Sigmoid colon (tissue), 6 donors: ENCODE measurements at regions not wholly inside any gene's neighbourhood (a gene's known extent, or its start where the extent isn't known, plus 50 kb on each side); places are given as distances from the start of the nearest gene placed in this dataset.
A peak's percentile ranks its signal among the peaks of the same experiment; 100 is the strongest.

Source experiments
- DNase-seq: peaks from one replicate; pipeline ENCODE4 v3.0.0-alpha.2; 2019
- H3K27ac ChIP-seq, 4 donors: fragments of 200-600 bp; sonication (generic); one replicate each; pipeline ENCODE4 v1.5.1; 2016 to 2019; ENCODE audit warnings: mild to moderate bottlenecking in 1 of 4
- H3K27me3 ChIP-seq, 3 donors: fragments of 200-600 bp; sonication (generic); one replicate each; pipeline ENCODE4 v1.5.1; 2019; ENCODE audit warnings: mild to moderate bottlenecking in 1 of 3
- H3K36me3 ChIP-seq, 4 donors: fragments of 200-600 bp; sonication (generic); one replicate each; pipeline ENCODE4 v1.5.1; 2016 to 2019
- H3K4me1 ChIP-seq, 4 donors: fragments of 200-600 bp; sonication (generic); one replicate each; pipeline ENCODE4 v1.5.1; 2017 to 2019
- H3K4me3 ChIP-seq, 4 donors: fragments of 200-600 bp; sonication (generic); one replicate each; pipeline ENCODE4 v1.5.1; 2017 to 2019; ENCODE audit warnings: mild to moderate bottlenecking in 2 of 4, moderate library complexity in 1 of 4
- H3K9me3 ChIP-seq, 4 donors: fragments of 200-600 bp in 3 of 4; sonication (generic) in 3 of 4; one replicate each; pipeline versions ENCODE4 v1.5.1 to v1.6.1; 2013 to 2019
- EP300 ChIP-seq, 4 donors: sonication (generic); formaldehyde crosslinking; IDR thresholded peaks; one replicate each; pipeline ENCODE4 v1.6.1; 2017; ENCODE audit warnings: antibody characterized with exemption in 4 of 4
- POLR2A ChIP-seq, 2 donors: fragments of 450-650 bp; IDR thresholded peaks; one replicate each; pipeline ENCODE4 v1.6.1; 2016; ENCODE audit warnings: antibody characterized with exemption in 2 of 2, mild to moderate bottlenecking in 2 of 2, moderate library complexity in 2 of 2
- POLR2AphosphoS5 ChIP-seq, 4 donors: sonication (generic); formaldehyde crosslinking; IDR thresholded peaks; one replicate each; pipeline ENCODE4 v1.6.1; 2017; ENCODE audit warnings: antibody characterized with exemption in 4 of 4
- WGBS, 2 donors: extraction: QIAGEN DNeasy Blood & Tissue Kit; methylation state at CpG; one replicate each; pipeline ENCODE4 v1.1.7; 2013; 5-methylcytosine and 5-hydroxymethylcytosine counted together
- intact Hi-C: fragments of 100-400 bp; cut with DNase I; formaldehyde crosslinking; loops from one replicate; pipeline ENCODE4 v1.15.1; 2023
- TF ChIP-seq, protein P1 (sequence below), 4 experiments: fragments of 450-650 bp in 3 of 4; fragments of 200-600 bp in 1 of 4; IDR thresholded peaks; one replicate each; pipeline ENCODE4 v1.5.1; 2016 to 2019; ENCODE audit warnings: antibody characterized with exemption in 4 of 4, mild to moderate bottlenecking in 3 of 4, moderate library complexity in 2 of 4
- donor health status: healthy with polysubstance abuse.
- donor health status: healthy.

DNA sequence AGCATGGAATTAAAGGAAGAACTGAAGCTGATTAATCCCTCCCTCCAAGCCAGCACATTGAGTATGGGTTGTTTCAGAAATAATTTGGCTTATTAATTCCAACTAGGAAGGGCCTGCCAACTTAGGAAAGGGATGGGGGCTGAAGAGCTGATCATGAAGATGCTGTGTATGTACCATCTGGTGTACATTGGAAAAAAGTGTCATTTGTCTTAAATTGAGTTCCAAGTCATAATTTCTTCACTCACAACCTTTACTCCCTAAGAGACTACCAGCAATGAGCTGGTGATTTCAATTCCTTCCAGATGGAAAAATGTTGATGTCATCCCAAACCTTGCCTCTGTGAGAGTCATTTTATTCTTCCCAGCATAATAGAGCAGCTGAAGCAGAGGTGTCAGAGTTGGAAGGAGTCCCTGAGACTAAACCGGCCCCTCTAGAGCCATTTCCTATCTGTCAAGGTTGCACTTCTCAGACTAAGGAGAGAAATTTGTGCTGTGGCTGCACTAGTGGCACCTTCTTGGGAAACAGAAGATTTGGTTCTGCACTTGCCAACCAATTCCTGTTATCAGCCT, 79.4 kb downstream of the GTPBP8 start:
- Histone ChIP-seq H3K27ac (peak overlapping the region in 3 of 4 donors; percentile 14 to 55 (median 54)), H3K27me3 (no peaks in the 10 kb centered on the region), H3K4me1 (peaks cover 0 to 10% (median 4%) of the 10 kb centered on the region in 4 donors), H3K9me3 (no peaks in the 10 kb centered on the region), H3K4me3 (no peak overlapping the region), H3K36me3 (no peaks in the 10 kb centered on the region)
- TF ChIP-seq POLR2AphosphoS5 (IDR thresholded peaks at IDR 0.05) (peak in 3 of 4 donors; percentile 60 to 74 (median 70)), EP300 (IDR thresholded peaks at IDR 0.05) (no peak)
- intact Hi-C loops, result no loop called here
- WGBS, 2 donors, result 74 to 89% methylated on average over 1 of the region's 1 CpG
- DNase-seq, result no peak

DNA sequence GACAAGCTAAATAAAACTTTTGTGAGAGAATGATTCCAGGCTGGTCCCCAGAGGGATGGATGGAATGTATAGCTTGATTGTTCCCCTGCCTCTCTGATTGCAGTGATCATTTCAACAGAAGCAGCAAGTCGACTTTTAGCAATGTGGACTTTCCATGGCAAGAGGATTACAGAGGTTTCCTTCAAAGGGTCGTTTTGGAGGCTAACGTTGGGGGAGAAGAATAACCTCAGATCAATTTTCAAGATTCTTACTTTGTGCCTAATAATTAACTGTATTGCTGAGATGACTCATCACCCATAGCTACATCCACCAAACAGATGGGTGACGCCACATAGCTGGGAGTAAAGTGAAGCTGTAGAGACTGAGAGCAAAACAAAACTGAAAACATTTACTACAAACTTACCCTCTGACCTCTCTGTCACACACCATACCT, 79.9 kb downstream of the GTPBP8 start:
- Histone ChIP-seq H3K27me3 (no peaks in the 10 kb centered on the region), H3K9me3 (no peaks in the 10 kb centered on the region), H3K36me3 (no peaks in the 10 kb centered on the region), H3K4me3 (no peak overlapping the region), H3K4me1 (peaks cover 0 to 10% (median 4%) of the 10 kb centered on the region in 4 donors), H3K27ac (peak overlapping the region in 3 of 4 donors; percentile 14 to 55 (median 54))
- TF ChIP-seq POLR2AphosphoS5 (IDR thresholded peaks at IDR 0.05) (no peak), EP300 (IDR thresholded peaks at IDR 0.05) (no peak), POLR2A (IDR thresholded peaks at IDR 0.05) (no peak)
- TF ChIP-seq, protein P1, sequence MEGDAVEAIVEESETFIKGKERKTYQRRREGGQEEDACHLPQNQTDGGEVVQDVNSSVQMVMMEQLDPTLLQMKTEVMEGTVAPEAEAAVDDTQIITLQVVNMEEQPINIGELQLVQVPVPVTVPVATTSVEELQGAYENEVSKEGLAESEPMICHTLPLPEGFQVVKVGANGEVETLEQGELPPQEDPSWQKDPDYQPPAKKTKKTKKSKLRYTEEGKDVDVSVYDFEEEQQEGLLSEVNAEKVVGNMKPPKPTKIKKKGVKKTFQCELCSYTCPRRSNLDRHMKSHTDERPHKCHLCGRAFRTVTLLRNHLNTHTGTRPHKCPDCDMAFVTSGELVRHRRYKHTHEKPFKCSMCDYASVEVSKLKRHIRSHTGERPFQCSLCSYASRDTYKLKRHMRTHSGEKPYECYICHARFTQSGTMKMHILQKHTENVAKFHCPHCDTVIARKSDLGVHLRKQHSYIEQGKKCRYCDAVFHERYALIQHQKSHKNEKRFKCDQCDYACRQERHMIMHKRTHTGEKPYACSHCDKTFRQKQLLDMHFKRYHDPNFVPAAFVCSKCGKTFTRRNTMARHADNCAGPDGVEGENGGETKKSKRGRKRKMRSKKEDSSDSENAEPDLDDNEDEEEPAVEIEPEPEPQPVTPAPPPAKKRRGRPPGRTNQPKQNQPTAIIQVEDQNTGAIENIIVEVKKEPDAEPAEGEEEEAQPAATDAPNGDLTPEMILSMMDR (IDR thresholded peaks at IDR 0.05), result no peak
- intact Hi-C loops, result no loop called here
- WGBS, 2 donors, result 59 to 69% methylated on average over 4 of the region's 4 CpGs
- DNase-seq, result no peak

DNA sequence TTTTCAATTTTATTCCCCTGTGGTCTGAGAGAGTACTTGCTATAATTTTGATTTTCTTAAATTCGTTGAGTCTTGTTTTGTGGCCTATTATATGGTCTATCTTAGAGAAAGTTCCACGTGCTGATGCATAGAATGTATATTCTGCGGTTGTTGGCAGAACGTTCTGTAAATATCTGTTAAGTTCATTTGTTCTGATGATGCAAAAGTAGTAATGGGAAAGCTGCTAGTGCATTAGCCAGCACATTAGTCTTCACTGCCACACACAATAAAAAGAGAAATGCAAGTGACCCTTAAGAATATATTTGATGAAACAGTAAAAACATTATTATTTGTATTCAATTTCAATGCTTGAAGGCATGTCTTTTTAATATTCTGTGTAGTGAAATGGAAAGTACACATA, 84.8 kb downstream of the GTPBP8 start:
- no peak for DNase-seq

DNA sequence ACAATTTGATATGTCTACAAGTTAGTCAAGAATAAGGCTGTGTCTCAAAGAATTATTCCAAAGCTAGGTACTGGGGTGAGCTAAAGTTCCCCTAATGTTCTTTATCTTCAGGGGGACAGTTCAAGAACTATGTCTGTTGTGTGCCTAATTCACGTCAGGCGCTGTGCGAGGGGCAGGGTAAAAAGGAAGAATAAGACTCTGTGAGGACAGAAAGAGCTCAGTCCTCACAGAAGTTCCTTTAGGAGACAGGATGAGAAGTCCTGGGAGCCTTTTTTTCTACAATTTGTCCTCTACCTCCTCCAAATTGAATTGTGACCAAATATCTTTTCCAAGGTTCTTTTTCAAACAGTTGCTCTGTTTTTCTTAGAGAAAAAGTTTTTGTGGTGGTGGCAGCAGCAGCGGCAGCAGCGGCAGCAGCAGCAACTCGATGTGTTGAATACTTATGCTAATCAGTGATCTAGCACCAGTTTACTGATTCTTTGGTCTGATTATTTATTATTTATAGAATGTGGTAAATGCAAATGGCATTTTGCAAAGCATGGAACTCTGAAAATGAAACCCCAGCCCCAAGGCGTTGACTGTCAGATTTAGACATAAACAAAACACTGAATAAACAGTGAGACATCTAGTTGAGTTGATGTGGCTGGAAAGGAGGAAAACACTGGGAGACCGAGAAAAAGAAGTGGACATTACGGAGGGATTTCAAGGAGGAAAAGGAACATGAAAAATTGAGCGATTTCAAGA, 88.6 kb downstream of the GTPBP8 start:
- 64 to 73% methylated on average over 10 of the region's 10 CpGs for WGBS, 2 donors
- no peaks in the 10 kb centered on the region for H3K27me3 ChIP-seq
- no peak for DNase-seq
- no peaks in the 10 kb centered on the region for H3K36me3 ChIP-seq
- H3K27ac ChIP-seq, result peak overlapping the region in 3 of 4 donors; percentile 38 to 42 (median 39)
- intact Hi-C loops, result no loop called here
- H3K4me3 ChIP-seq, result no peak overlapping the region
- TF ChIP-seq POLR2AphosphoS5 (IDR thresholded peaks at IDR 0.05) (no peak), EP300 (IDR thresholded peaks at IDR 0.05) (no peak), POLR2A (IDR thresholded peaks at IDR 0.05) (no peak)
- TF ChIP-seq, protein P1 (IDR thresholded peaks at IDR 0.05), result no peak
- peaks cover 0 to 4% (median 4%) of the 10 kb centered on the region in 4 donors for H3K4me1 ChIP-seq
- H3K9me3 ChIP-seq, result no peaks in the 10 kb centered on the region

More for the DNA sequence above, 84.8 kb downstream of the GTPBP8 start:
- TF ChIP-seq POLR2AphosphoS5 (IDR thresholded peaks at IDR 0.05) (no peak), POLR2A (IDR thresholded peaks at IDR 0.05) (no peak), EP300 (IDR thresholded peaks at IDR 0.05) (no peak)
- TF ChIP-seq, protein P1 (IDR thresholded peaks at IDR 0.05), result no peak
- WGBS, 2 donors, result 69 to 71% methylated on average over 4 of the region's 4 CpGs
- H3K4me1 ChIP-seq, result peaks cover 0 to 6% (median under 1%) of the 10 kb centered on the region in 4 donors
- H3K27ac ChIP-seq, result no peak overlapping the region
- H3K4me3 ChIP-seq, result no peak overlapping the region
- H3K36me3 ChIP-seq, result no peaks in the 10 kb centered on the region
- no peaks in the 10 kb centered on the region for H3K27me3 ChIP-seq
- intact Hi-C loops, result no loop called here
- no peaks in the 10 kb centered on the region for H3K9me3 ChIP-seq

DNA sequence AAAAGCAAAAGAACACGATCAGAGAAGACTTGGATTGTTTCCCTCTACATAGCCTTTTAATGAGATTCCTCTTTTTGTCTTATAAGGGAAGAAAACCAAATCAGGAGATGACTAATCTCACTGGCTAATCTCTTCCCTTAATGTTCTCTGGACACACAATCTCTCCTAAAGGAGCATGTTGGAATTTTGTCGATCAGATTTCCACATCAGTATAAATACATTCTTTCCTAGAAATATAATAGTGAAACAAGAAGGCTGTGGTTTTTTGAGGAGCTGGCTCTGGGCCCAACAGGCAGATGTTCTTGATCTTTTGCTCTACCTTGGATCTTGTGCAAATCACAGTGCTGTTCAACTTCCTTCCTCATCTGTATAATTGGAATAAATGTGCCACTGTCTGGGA, 94.0 kb downstream of the GTPBP8 start:
- TF ChIP-seq POLR2A (IDR thresholded peaks at IDR 0.05) (no peak), POLR2AphosphoS5 (IDR thresholded peaks at IDR 0.05) (peak in 3 of 4 donors; percentile 17 to 26 (median 20))
- no peaks in the 10 kb centered on the region for H3K36me3 ChIP-seq
- peak; percentile 88 for DNase-seq
- H3K4me1 ChIP-seq, result peaks cover 0 to 14% (median 9%) of the 10 kb centered on the region in 4 donors
- H3K27me3 ChIP-seq, result no peaks in the 10 kb centered on the region
- peak overlapping the region; percentile 31 to 56 (median 40) for H3K27ac ChIP-seq
- intact Hi-C loops, result no loop called here
- 27 to 56% methylated on average over 2 of the region's 2 CpGs for WGBS, 2 donors
- H3K4me3 ChIP-seq, result no peak overlapping the region
- H3K9me3 ChIP-seq, result no peaks in the 10 kb centered on the region
